ENCODE measurements at regions not wholly inside any gene's neighbourhood (a gene's known extent, or its start where the extent isn't known, plus 50 kb on each side); places are given as distances from the start of the nearest gene placed in this dataset.

GRCh38 chr19:31567776-31568175 is 218.5 kb upstream of the TSHZ3 start:
- TF ChIP-seq POLR2A (IDR thresholded peaks at IDR 0.05; ENCODE audit: low read depth, low read length): no peak
- no peak for TF ChIP-seq TAF1 (IDR thresholded peaks at IDR 0.05; ENCODE audit: low read depth, low read length)
- TF ChIP-seq POLR2AphosphoS5 (IDR thresholded peaks at IDR 0.05; ENCODE audit: low read depth, low read length): no peak
- TF ChIP-seq SPI1 (IDR thresholded peaks at IDR 0.05; ENCODE audit: low read depth, low read length): no peak
